ENCODE measurements at regions not wholly inside any gene's neighbourhood (a gene's known extent, or its start where the extent isn't known, plus 50 kb on each side); places are given as distances from the start of the nearest gene placed in this dataset.

GRCh38 chr7:89401099-89401498 is 605.6 kb upstream of the TEX47 start:
- no peak for DNase-seq (ENCODE audit: low read depth, low spot score)
- in situ Hi-C loops (cut with HindIII; ENCODE audit: low pct_unique_long_range_greater_than_20kb, low sequenced_read_pairs), result no loop called here

GRCh38 chr7:89401690-89402089 is 606.2 kb upstream of the TEX47 start:
- in situ Hi-C loops (cut with HindIII; ENCODE audit: low pct_unique_long_range_greater_than_20kb, low sequenced_read_pairs), result no loop called here
- no peak for DNase-seq (ENCODE audit: low read depth, low spot score)

- in situ Hi-C loops (cut with HindIII; ENCODE audit: low pct_unique_long_range_greater_than_20kb, low sequenced_read_pairs), result no loop called here
- no peak for DNase-seq (ENCODE audit: low read depth, low spot score)
These were observed 656.4 kb upstream of the TEX47 start for GRCh38 chr7:89451911-89452310.

GRCh38 chr7:89456556-89456955 is 661.0 kb upstream of the TEX47 start:
- in situ Hi-C loops (cut with HindIII; ENCODE audit: low pct_unique_long_range_greater_than_20kb, low sequenced_read_pairs), result no loop called here

GRCh38 chr7:89458114-89458513 is 662.6 kb upstream of the TEX47 start:
- no peak for DNase-seq (ENCODE audit: low read depth, low spot score)
- in situ Hi-C loops (cut with HindIII; ENCODE audit: low pct_unique_long_range_greater_than_20kb, low sequenced_read_pairs), result no loop called here

More at GRCh38 chr7:89456556-89456955, 661.0 kb upstream of the TEX47 start:
- DNase-seq (ENCODE audit: low read depth, low spot score), result no peak

- DNase-seq (ENCODE audit: low read depth, low spot score), result no peak
- in situ Hi-C loops (cut with HindIII; ENCODE audit: low pct_unique_long_range_greater_than_20kb, low sequenced_read_pairs), result no loop called here
These were observed 678.9 kb upstream of the TEX47 start for GRCh38 chr7:89474456-89474855.

- in situ Hi-C loops (cut with HindIII; ENCODE audit: low pct_unique_long_range_greater_than_20kb, low sequenced_read_pairs), result no loop called here
- DNase-seq (ENCODE audit: low read depth, low spot score), result no peak
These were observed 676.3 kb upstream of the STEAP1 start for GRCh38 chr7:89477991-89478390.

GRCh38 chr7:89495704-89496103 is 658.6 kb upstream of the STEAP1 start:
- DNase-seq (ENCODE audit: low read depth, low spot score), result no peak
- in situ Hi-C loops (cut with HindIII; ENCODE audit: low pct_unique_long_range_greater_than_20kb, low sequenced_read_pairs), result no loop called here

GRCh38 chr7:89500084-89500483 is 654.2 kb upstream of the STEAP1 start:
- no peak for DNase-seq (ENCODE audit: low read depth, low spot score)
- in situ Hi-C loops (cut with HindIII; ENCODE audit: low pct_unique_long_range_greater_than_20kb, low sequenced_read_pairs), result no loop called here

- no peak for DNase-seq (ENCODE audit: low read depth, low spot score)
- in situ Hi-C loops (cut with HindIII; ENCODE audit: low pct_unique_long_range_greater_than_20kb, low sequenced_read_pairs), result no loop called here
These were observed 651.0 kb upstream of the STEAP1 start for GRCh38 chr7:89503281-89503680.

- no peak for DNase-seq (ENCODE audit: low read depth, low spot score)
- in situ Hi-C loops (cut with HindIII; ENCODE audit: low pct_unique_long_range_greater_than_20kb, low sequenced_read_pairs), result no loop called here
These were observed 647.2 kb upstream of the STEAP1 start for GRCh38 chr7:89507034-89507433.

GRCh38 chr7:89511900-89512299 is 642.4 kb upstream of the STEAP1 start:
- in situ Hi-C loops (cut with HindIII; ENCODE audit: low pct_unique_long_range_greater_than_20kb, low sequenced_read_pairs), result no loop called here
- DNase-seq (ENCODE audit: low read depth, low spot score), result no peak

GRCh38 chr7:89514970-89515369 is 639.3 kb upstream of the STEAP1 start:
- DNase-seq (ENCODE audit: low read depth, low spot score), result no peak
- in situ Hi-C loops (cut with HindIII; ENCODE audit: low pct_unique_long_range_greater_than_20kb, low sequenced_read_pairs), result no loop called here

GRCh38 chr7:89517815-89518214 is 636.5 kb upstream of the STEAP1 start:
- no peak for DNase-seq (ENCODE audit: low read depth, low spot score)
- in situ Hi-C loops (cut with HindIII; ENCODE audit: low pct_unique_long_range_greater_than_20kb, low sequenced_read_pairs), result no loop called here

GRCh38 chr7:89549768-89550167 is 604.5 kb upstream of the STEAP1 start:
- in situ Hi-C loops (cut with HindIII; ENCODE audit: low pct_unique_long_range_greater_than_20kb, low sequenced_read_pairs), result no loop called here
- DNase-seq (ENCODE audit: low read depth, low spot score), result no peak

GRCh38 chr7:89554209-89554608 is 600.1 kb upstream of the STEAP1 start:
- no peak for DNase-seq (ENCODE audit: low read depth, low spot score)
- in situ Hi-C loops (cut with HindIII; ENCODE audit: low pct_unique_long_range_greater_than_20kb, low sequenced_read_pairs), result no loop called here

- in situ Hi-C loops (cut with HindIII; ENCODE audit: low pct_unique_long_range_greater_than_20kb, low sequenced_read_pairs), result no loop called here
- DNase-seq (ENCODE audit: low read depth, low spot score), result no peak
These were observed 594.7 kb upstream of the STEAP1 start for GRCh38 chr7:89559596-89559995.

- in situ Hi-C loops (cut with HindIII; ENCODE audit: low pct_unique_long_range_greater_than_20kb, low sequenced_read_pairs), result no loop called here
- no peak for DNase-seq (ENCODE audit: low read depth, low spot score)
These were observed 590.7 kb upstream of the STEAP1 start for GRCh38 chr7:89563597-89563996.

- in situ Hi-C loops (cut with HindIII; ENCODE audit: low pct_unique_long_range_greater_than_20kb, low sequenced_read_pairs), result no loop called here
- DNase-seq (ENCODE audit: low read depth, low spot score), result no peak
These were observed 569.4 kb upstream of the STEAP1 start for GRCh38 chr7:89584896-89585295.

- in situ Hi-C loops (cut with HindIII; ENCODE audit: low pct_unique_long_range_greater_than_20kb, low sequenced_read_pairs), result no loop called here
These were observed 561.1 kb upstream of the STEAP1 start for GRCh38 chr7:89593125-89593524.

More at GRCh38 chr7:89593125-89593524, 561.1 kb upstream of the STEAP1 start:
- no peak for DNase-seq (ENCODE audit: low read depth, low spot score)

All from SK-MEL-5 (cell line).